ENCODE measurements at regions not wholly inside any gene's neighbourhood (a gene's known extent, or its start where the extent isn't known, plus 50 kb on each side); places are given as distances from the start of the nearest gene placed in this dataset.
"Not testable (repeated sequence)": the region's sequence is repeated elsewhere in the genome, so short reads cannot be mapped to it uniquely, and the experiment has no call there.

DNA sequence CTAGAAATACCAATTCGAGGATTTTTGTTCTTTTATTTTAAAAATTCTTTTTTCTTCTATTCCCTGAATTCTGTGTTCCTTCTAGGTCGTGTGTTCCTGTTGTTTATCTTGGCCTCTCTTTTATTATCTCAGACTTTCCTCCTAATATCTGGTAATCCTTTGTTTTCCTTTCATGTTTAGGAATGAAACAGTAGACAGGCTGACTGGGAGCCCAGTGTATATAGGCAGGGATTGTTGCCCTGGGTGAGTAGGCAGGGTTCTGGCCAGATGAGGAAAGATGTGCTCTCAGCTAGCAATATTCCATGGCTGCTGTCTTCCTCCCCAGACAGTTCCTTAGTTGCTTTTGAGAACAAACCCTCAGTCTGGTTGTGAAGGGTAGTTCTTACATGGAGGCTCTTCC, 161.8 kb upstream of the PDE4B start:
- TF ChIP-seq CTCF (IDR thresholded peaks at IDR 0.05; ENCODE audit: control insufficient read depth, extremely low read depth, insufficient read depth), result no peak
- no peak overlapping the region for H3K4me3 ChIP-seq (ENCODE audit: low read depth, low read length)
- DNase-seq (ENCODE audit: low read depth), result no peak

DNA sequence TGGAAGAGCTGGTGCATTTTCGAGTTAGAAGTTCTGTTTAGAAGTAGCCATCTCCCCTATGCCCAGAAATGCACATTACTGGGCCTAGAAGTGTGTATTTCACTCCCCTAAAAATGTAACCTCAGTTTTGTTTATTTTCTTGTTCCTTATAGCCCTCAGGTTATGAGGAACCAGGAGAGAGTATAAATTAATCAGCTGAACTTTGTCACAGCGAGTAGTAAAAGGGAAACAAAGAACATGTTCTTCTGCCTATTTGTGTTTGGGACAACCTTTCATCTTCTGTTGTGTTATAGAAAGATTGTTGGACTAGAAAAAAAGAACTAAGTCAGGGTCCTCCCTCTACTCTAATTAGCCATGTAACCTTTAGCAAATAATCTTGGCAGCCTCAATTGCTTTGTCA, 160.5 kb upstream of the PDE4B start:
- H3K4me3 ChIP-seq (ENCODE audit: low read depth, low read length), result no peak overlapping the region
- no peak for TF ChIP-seq CTCF (IDR thresholded peaks at IDR 0.05; ENCODE audit: control insufficient read depth, extremely low read depth, insufficient read depth)
- no peak for DNase-seq (ENCODE audit: low read depth)

DNA sequence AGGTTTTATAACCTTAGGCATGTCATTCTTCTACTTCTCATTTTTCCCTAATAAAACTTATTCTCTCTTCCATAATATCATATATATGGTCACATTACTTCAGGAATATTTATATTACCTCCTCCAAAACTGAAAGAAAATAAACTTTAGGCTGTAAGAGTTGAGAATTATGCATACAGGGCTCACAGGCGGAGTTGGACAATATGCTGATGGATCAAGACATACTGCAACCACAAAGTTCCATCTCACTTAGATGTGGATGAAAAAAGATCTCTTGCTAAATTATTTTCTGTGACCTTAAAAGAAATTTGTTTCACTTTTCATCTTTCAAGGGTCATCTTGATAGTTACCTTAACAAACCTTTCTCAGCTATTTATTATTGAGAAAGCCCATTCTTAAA, 152.6 kb upstream of the PDE4B start:
- no peak overlapping the region for H3K4me3 ChIP-seq (ENCODE audit: low read depth, low read length)
- TF ChIP-seq CTCF (IDR thresholded peaks at IDR 0.05; ENCODE audit: control insufficient read depth, extremely low read depth, insufficient read depth), result no peak
- DNase-seq (ENCODE audit: low read depth), result no peak

- DNase-seq (ENCODE audit: low read depth); H3K4me3 ChIP-seq (ENCODE audit: low read depth, low read length): not testable (repeated sequence)
These were observed 143.5 kb upstream of the PDE4B start for GRCh38 chr1:65649185-65649584.

DNA sequence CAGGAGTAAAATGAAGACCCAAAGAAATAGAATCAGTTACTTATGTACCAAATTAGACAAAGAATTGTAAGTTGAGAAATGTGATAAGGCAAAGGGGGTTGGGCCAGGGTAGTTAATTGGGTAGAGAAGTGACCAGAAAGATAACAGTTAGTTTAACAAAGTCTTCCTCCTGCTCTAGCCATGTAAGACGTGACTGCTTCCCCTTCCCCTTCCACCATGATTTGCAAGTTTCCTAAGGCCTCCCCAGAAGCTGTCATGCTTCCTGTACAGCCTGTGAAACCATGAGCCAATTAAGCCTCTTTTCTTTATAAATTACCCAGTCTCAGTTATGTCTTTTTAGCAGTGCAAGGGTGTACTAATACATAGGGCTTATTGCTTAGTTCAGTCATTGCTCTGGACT, 142.0 kb upstream of the PDE4B start:
- no peak for DNase-seq (ENCODE audit: low read depth)
- no peak overlapping the region for H3K4me3 ChIP-seq (ENCODE audit: low read depth, low read length)
- TF ChIP-seq CTCF (IDR thresholded peaks at IDR 0.05; ENCODE audit: control insufficient read depth, extremely low read depth, insufficient read depth), result no peak

- DNase-seq (ENCODE audit: low read depth); H3K4me3 ChIP-seq (ENCODE audit: low read depth, low read length): not testable (repeated sequence)
These were observed 138.2 kb upstream of the PDE4B start for GRCh38 chr1:65654526-65654925.

DNA sequence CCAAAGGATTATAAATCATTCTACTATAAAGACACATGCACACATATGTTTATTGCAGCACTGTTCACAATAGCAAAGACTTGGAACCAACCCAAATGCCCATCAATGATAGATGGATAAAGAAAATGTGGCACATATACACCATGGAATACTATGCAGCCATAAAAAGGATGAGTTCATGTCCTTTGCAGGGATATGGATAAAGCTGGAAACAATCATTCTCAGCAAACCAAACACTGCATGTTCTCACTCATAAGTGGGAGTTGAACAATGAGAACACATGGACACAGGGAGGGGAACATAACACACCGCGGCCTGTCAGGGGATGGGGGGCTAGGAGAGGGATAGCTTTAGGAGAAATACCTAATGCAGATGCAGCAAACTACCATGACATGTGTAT, 135.1 kb upstream of the PDE4B start:
- H3K4me3 ChIP-seq (ENCODE audit: low read depth, low read length); DNase-seq (ENCODE audit: low read depth): not testable (repeated sequence)

DNA sequence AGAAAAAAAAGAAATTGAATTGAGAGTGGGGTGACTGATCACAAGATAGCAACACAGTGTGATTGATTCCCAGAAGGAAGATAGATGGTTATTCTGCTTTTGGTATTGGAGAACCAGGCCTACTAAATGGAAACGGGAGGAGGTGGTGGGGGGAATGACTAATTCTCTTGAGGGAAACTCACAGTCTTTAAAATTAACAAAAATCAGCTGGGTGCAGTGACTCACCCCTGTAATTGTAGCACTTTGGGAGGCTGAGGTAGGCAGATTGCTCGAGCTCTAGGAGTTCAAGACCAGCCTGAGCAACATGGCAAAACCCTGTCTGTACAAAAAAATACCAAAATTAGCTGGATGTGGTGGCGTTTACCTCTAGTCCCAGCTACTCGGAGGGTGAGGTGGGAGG, 134.6 kb upstream of the PDE4B start:
- H3K4me3 ChIP-seq (ENCODE audit: low read depth, low read length), result no peak overlapping the region
- TF ChIP-seq CTCF (IDR thresholded peaks at IDR 0.05; ENCODE audit: control insufficient read depth, extremely low read depth, insufficient read depth), result no peak
- no peak for DNase-seq (ENCODE audit: low read depth)

GRCh38 chr1:65668368-65668767, 124.3 kb upstream of the PDE4B start:
- DNase-seq (ENCODE audit: low read depth), result no peak
- no peak overlapping the region for H3K4me3 ChIP-seq (ENCODE audit: low read depth, low read length)
- TF ChIP-seq CTCF (IDR thresholded peaks at IDR 0.05; ENCODE audit: control insufficient read depth, extremely low read depth, insufficient read depth), result no peak
